GM23338 (cell line): ENCODE measurements at regions not wholly inside any gene's neighbourhood (a gene's known extent, or its start where the extent isn't known, plus 50 kb on each side); places are given as distances from the start of the nearest gene placed in this dataset.

ENCODE experiments used
- ATAC-seq: fragments of 200-7000 bp; cut with Tn5 transposase; 3 replicates; pipeline ENCODE4 v1.9.1; 2020
- DNase-seq: peaks from one replicate; pipeline ENCODE4 v3.0.0-alpha.2; 2015; ENCODE audit warnings: low spot score
- H2AFZ ChIP-seq: fragments of 200-600 bp; sonication (generic); 2 replicates; pipeline ENCODE4 v1.8.0; 2016; ENCODE audit warnings: antibody characterized with exemption, mild to moderate bottlenecking, moderate library complexity
- H3F3A ChIP-seq: fragments of 200-600 bp; sonication (generic); replicated peaks from 2 replicates; pipeline ENCODE4 v1.8.0; 2017; ENCODE audit warnings: antibody characterized with exemption, mixed run types, low read depth
- H3K27ac ChIP-seq: fragments of 200-600 bp; sonication (generic); 2 replicates; pipeline ENCODE4 v1.6.1; 2016; ENCODE audit warnings: low read depth
- H3K27me3 ChIP-seq: fragments of 200-600 bp; sonication (generic); 2 replicates; pipeline ENCODE4 v1.8.0; 2016; ENCODE audit warnings: mild to moderate bottlenecking, mixed run types, moderate library complexity; ENCODE audit not compliant: insufficient read depth
- H3K36me3 ChIP-seq: fragments of 200-600 bp; sonication (generic); 2 replicates; pipeline ENCODE4 v1.8.0; 2016; ENCODE audit warnings: mild to moderate bottlenecking; ENCODE audit not compliant: insufficient read depth
- H3K4me1 ChIP-seq: fragments of 200-600 bp; sonication (generic); 2 replicates; pipeline ENCODE4 v1.8.0; 2016; ENCODE audit warnings: mild to moderate bottlenecking, moderate library complexity; ENCODE audit not compliant: insufficient read depth
- H3K4me2 ChIP-seq: fragments of 200-600 bp; sonication (generic); 2 replicates; pipeline ENCODE4 v1.7.1; 2017; ENCODE audit warnings: mixed run types
- H3K4me3 ChIP-seq: fragments of 200-600 bp; sonication (generic); 2 replicates; pipeline ENCODE4 v1.6.1; 2016; ENCODE audit warnings: mixed run types
- H3K79me2 ChIP-seq: fragments of 200-600 bp; sonication (generic); replicated peaks from 2 replicates; pipeline ENCODE4 v1.8.0; 2017; ENCODE audit warnings: mild to moderate bottlenecking; ENCODE audit not compliant: insufficient read depth
- H3K9me2 ChIP-seq: fragments of 200-600 bp; sonication (generic); 2 replicates; pipeline ENCODE4 v1.8.0; 2017; ENCODE audit not compliant: insufficient read depth
- H4K20me1 ChIP-seq: fragments of 200-600 bp; sonication (generic); replicated peaks from 2 replicates; pipeline ENCODE4 v1.8.0; 2017; ENCODE audit warnings: mild to moderate bottlenecking; ENCODE audit not compliant: insufficient read depth
- H3K27ac Mint-ChIP-seq: 2 replicates; pipeline ENCODE4 v1.8.0; 2020; ENCODE audit warnings: inconsistent platforms, mild to moderate bottlenecking, moderate library complexity, mixed read lengths
- H3K27me3 Mint-ChIP-seq: 3 replicates; pipeline ENCODE4 v1.8.0; 2022; ENCODE audit warnings: low read depth, mild to moderate bottlenecking, moderate library complexity, mixed read lengths, inconsistent platforms; ENCODE audit not compliant: insufficient read depth, poor library complexity
- H3K36me3 Mint-ChIP-seq: 3 replicates; pipeline ENCODE4 v1.8.0; 2021; ENCODE audit warnings: low read depth, mild to moderate bottlenecking, inconsistent platforms, moderate library complexity, mixed read lengths
- H3K4me1 Mint-ChIP-seq: 3 replicates; pipeline ENCODE4 v1.8.0; 2020; ENCODE audit warnings: mild to moderate bottlenecking, inconsistent platforms, mixed read lengths
- H3K4me3 Mint-ChIP-seq: 3 replicates; pipeline ENCODE4 v1.8.0; 2021; ENCODE audit warnings: moderate library complexity, mild to moderate bottlenecking, inconsistent platforms, mixed read lengths
- H3K9me3 Mint-ChIP-seq: 3 replicates; pipeline ENCODE4 v1.8.0; 2020; ENCODE audit warnings: moderate library complexity, mild to moderate bottlenecking, inconsistent platforms, mixed read lengths
- CREB1 ChIP-seq: fragments of 250-450 bp; sonication (Bioruptor Pico); IDR thresholded peaks from 2 replicates; pipeline ENCODE4 v1.5.0; 2020; ENCODE audit warnings: low read depth, mild to moderate bottlenecking, moderate library complexity
- EZH2 ChIP-seq: fragments of 200-600 bp; sonication (generic); IDR thresholded peaks from one replicate; pipeline ENCODE4 v1.8.0; 2017; ENCODE audit warnings: antibody characterized with exemption, mild to moderate bottlenecking, low read depth; ENCODE audit not compliant: unreplicated experiment
- STAT1 ChIP-seq: IDR thresholded peaks from one replicate; pipeline ENCODE4 v1.6.1; 2016; ENCODE audit warnings: antibody characterized with exemption; ENCODE audit not compliant: unreplicated experiment
- ZNF114 ChIP-seq: fragments of 250-450 bp; sonication (Bioruptor Pico); IDR thresholded peaks from 2 replicates; pipeline ENCODE4 v1.5.0; 2020; ENCODE audit warnings: mild to moderate bottlenecking, moderate library complexity
- TF ChIP-seq, protein P1 (sequence below): IDR thresholded peaks from one replicate; pipeline ENCODE4 v1.6.1; 2018; ENCODE audit warnings: antibody characterized with exemption; ENCODE audit not compliant: unreplicated experiment
- TF ChIP-seq, protein P2 (sequence below), 2 experiments: fragments of 200-600 bp in 1 of 2; sonication (generic) in 1 of 2; conservative IDR thresholded peaks; 2 replicates each; pipeline versions ENCODE4 v1.5.1 to v1.6.1; 2016 to 2017; ENCODE audit warnings: antibody characterized with exemption in 2 of 2, low read depth in 2 of 2, mild to moderate bottlenecking in 2 of 2, moderate library complexity in 1 of 2

DNA sequence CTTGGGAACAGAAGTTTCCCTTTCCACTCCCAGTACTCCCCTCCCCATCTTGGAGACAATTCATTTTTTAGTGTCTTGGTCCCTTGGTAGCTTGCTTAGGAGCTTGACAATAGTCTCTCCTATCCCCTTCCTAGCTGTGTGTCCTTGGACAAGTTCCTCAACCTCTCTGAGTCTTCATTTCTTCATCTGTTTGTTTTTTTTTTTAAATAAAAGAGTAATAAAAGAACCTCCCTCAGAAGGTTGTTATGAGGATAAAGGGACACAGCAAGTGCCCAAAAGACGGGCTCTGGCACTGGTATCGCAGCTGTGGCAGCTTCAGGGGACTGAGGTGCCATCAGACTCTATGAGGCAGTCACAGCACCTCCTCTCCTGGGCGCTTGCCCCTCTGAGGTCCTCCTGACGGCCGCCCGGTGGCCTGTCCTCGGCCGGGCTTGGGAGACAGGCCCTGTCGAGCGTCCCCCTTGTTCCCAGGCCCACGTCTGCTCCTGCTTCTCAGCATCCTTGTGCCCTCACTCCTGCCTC, 689.2 kb downstream of the MATN1 start (continued):
- TF ChIP-seq, protein P1, sequence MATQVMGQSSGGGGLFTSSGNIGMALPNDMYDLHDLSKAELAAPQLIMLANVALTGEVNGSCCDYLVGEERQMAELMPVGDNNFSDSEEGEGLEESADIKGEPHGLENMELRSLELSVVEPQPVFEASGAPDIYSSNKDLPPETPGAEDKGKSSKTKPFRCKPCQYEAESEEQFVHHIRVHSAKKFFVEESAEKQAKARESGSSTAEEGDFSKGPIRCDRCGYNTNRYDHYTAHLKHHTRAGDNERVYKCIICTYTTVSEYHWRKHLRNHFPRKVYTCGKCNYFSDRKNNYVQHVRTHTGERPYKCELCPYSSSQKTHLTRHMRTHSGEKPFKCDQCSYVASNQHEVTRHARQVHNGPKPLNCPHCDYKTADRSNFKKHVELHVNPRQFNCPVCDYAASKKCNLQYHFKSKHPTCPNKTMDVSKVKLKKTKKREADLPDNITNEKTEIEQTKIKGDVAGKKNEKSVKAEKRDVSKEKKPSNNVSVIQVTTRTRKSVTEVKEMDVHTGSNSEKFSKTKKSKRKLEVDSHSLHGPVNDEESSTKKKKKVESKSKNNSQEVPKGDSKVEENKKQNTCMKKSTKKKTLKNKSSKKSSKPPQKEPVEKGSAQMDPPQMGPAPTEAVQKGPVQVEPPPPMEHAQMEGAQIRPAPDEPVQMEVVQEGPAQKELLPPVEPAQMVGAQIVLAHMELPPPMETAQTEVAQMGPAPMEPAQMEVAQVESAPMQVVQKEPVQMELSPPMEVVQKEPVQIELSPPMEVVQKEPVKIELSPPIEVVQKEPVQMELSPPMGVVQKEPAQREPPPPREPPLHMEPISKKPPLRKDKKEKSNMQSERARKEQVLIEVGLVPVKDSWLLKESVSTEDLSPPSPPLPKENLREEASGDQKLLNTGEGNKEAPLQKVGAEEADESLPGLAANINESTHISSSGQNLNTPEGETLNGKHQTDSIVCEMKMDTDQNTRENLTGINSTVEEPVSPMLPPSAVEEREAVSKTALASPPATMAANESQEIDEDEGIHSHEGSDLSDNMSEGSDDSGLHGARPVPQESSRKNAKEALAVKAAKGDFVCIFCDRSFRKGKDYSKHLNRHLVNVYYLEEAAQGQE = no peak
- TF ChIP-seq ZNF114 (CRISPR knock-in tag) (no peak), EZH2 (no peak), CREB1 (no peak)

DNA sequence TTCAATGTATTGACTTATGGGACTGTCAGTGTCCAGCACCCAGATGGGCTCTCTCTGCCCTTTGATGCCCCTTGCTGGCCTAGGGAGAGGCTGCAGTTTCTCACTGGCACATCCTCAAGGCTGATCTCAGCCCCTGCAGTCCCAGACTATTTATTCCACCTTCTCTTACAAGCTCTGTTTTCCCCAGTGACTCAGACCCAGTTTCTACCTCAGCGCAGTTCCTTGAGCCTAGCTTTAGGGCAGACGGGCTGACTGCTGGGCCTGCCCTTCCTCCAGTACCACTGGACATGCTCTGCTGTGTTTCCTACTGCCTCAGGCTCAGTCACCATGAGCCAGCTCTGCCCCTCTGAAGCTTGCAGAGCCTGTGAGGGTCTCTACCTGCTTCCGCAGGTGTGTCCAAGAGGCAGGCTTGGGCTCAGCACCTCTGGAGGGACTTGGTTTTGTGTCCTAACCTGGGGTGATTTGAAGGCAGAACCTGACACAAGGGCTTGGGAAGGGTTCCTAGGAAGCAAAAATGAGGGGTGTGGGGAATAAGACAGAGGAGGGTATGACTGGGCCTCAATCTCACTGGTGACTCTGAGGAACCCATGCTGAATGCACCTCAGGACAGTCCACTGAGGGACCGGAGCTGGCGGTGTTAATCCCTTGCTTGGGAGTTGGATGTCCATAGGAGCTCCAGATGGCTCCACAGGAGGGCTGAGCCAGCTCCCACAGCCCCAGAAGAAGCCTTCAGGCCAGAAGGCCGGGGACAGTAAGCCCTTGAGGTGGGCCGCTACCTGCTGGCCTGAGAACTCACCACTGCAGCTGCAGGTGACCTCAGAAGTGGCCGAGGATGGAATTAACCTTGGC, 689.9 kb downstream of the MATN1 start:
- no peak overlapping the region for H3K27ac ChIP-seq
- Mint-ChIP-seq H3K4me1 (0 out of 3 replicates have a peak, but pooled peaks cover 5% of the 10 kb centered on the region), H3K9me3 (peaks cover 20% of the 10 kb centered on the region), H3K36me3 (peaks cover 6% of the 10 kb centered on the region; the same call in 2 of the 3 replicates), H3K27me3 (peaks cover 4% of the 10 kb centered on the region), H3K27ac (no peak overlapping the region), H3K4me3 (no peak overlapping the region)
- H4K20me1 ChIP-seq = no peaks in the 10 kb centered on the region
- no peak overlapping the region for H3K4me3 ChIP-seq
- DNase-seq (no peak), ATAC-seq (no peak)
- no peaks in the 10 kb centered on the region for H3K27me3 ChIP-seq
- H2AFZ ChIP-seq = no peak overlapping the region
- H3F3A ChIP-seq = no peaks in the 10 kb centered on the region
- H3K4me2 ChIP-seq = no peak overlapping the region
- H3K36me3 ChIP-seq = no peaks in the 10 kb centered on the region; the same call in 1 of the 2 replicates
- no peaks in the 10 kb centered on the region for H3K4me1 ChIP-seq
- no peaks in the 10 kb centered on the region for H3K79me2 ChIP-seq
- TF ChIP-seq, protein P2, sequence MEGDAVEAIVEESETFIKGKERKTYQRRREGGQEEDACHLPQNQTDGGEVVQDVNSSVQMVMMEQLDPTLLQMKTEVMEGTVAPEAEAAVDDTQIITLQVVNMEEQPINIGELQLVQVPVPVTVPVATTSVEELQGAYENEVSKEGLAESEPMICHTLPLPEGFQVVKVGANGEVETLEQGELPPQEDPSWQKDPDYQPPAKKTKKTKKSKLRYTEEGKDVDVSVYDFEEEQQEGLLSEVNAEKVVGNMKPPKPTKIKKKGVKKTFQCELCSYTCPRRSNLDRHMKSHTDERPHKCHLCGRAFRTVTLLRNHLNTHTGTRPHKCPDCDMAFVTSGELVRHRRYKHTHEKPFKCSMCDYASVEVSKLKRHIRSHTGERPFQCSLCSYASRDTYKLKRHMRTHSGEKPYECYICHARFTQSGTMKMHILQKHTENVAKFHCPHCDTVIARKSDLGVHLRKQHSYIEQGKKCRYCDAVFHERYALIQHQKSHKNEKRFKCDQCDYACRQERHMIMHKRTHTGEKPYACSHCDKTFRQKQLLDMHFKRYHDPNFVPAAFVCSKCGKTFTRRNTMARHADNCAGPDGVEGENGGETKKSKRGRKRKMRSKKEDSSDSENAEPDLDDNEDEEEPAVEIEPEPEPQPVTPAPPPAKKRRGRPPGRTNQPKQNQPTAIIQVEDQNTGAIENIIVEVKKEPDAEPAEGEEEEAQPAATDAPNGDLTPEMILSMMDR (conservative IDR thresholded peaks at IDR 0.05; ENCODE audit: low read depth in 2 of 2) = peak in 1 of 2 experiments; percentile 29; a peak in 1 of 4 replicates
- no peak for TF ChIP-seq STAT1
- 0 out of 2 replicates have a peak, but pooled peaks cover 3% of the 10 kb centered on the region for H3K9me2 ChIP-seq
